ENCODE measurements at regions not wholly inside any gene's neighbourhood (a gene's known extent, or its start where the extent isn't known, plus 50 kb on each side); places are given as distances from the start of the nearest gene placed in this dataset.
"Not testable (repeated sequence)": the region's sequence is repeated elsewhere in the genome, so short reads cannot be mapped to it uniquely, and the experiment has no call there.

- no peak overlapping the region for H3K4me3 ChIP-seq (ENCODE audit: low read depth, low read length)
- TF ChIP-seq CTCF (IDR thresholded peaks at IDR 0.05; ENCODE audit: borderline replicate concordance, insufficient read depth, low read depth, low read length): no peak
These were observed 788.4 kb downstream of the SLC6A15 start for GRCh38 chr12:84124211-84124610.

- no peak overlapping the region for H3K4me3 ChIP-seq (ENCODE audit: low read depth, low read length)
- no peak for TF ChIP-seq CTCF (IDR thresholded peaks at IDR 0.05; ENCODE audit: borderline replicate concordance, insufficient read depth, low read depth, low read length)
These were observed 795.4 kb downstream of the SLC6A15 start for GRCh38 chr12:84117190-84117589.

- TF ChIP-seq CTCF (IDR thresholded peaks at IDR 0.05; ENCODE audit: borderline replicate concordance, insufficient read depth, low read depth, low read length): no peak
These were observed 798.9 kb downstream of the SLC6A15 start for GRCh38 chr12:84113666-84114065.

GRCh38 chr12:84103886-84104285, 808.7 kb downstream of the SLC6A15 start:
- H3K4me3 ChIP-seq (ENCODE audit: low read depth, low read length): not testable (repeated sequence)

More at GRCh38 chr12:84113666-84114065, 798.9 kb downstream of the SLC6A15 start:
- H3K4me3 ChIP-seq (ENCODE audit: low read depth, low read length): no peak overlapping the region

GRCh38 chr12:84101963-84102362, 810.6 kb downstream of the SLC6A15 start:
- H3K4me3 ChIP-seq (ENCODE audit: low read depth, low read length): not testable (repeated sequence)

- H3K4me3 ChIP-seq (ENCODE audit: low read depth, low read length): not testable (repeated sequence)
These were observed 813.0 kb downstream of the SLC6A15 start for GRCh38 chr12:84099591-84099990.

GRCh38 chr12:84091651-84092050, 820.9 kb downstream of the SLC6A15 start:
- no peak for TF ChIP-seq CTCF (IDR thresholded peaks at IDR 0.05; ENCODE audit: borderline replicate concordance, insufficient read depth, low read depth, low read length)
- no peak overlapping the region for H3K4me3 ChIP-seq (ENCODE audit: low read depth, low read length)

GRCh38 chr12:84089356-84089755, 823.2 kb downstream of the SLC6A15 start:
- TF ChIP-seq CTCF (IDR thresholded peaks at IDR 0.05; ENCODE audit: borderline replicate concordance, insufficient read depth, low read depth, low read length): no peak
- no peak overlapping the region for H3K4me3 ChIP-seq (ENCODE audit: low read depth, low read length)

GRCh38 chr12:84085046-84085445, 827.6 kb downstream of the SLC6A15 start:
- no peak for TF ChIP-seq CTCF (IDR thresholded peaks at IDR 0.05; ENCODE audit: borderline replicate concordance, insufficient read depth, low read depth, low read length)
- no peak overlapping the region for H3K4me3 ChIP-seq (ENCODE audit: low read depth, low read length)
